HCT116 (cell line): ENCODE measurements at regions not wholly inside any gene's neighbourhood (a gene's known extent, or its start where the extent isn't known, plus 50 kb on each side); places are given as distances from the start of the nearest gene placed in this dataset.

Experiments used
- ATAC-seq: fragments of 200-7000 bp; cut with Tn5 transposase; 2 replicates; pipeline ENCODE4 v1.9.1; 2020; ENCODE audit warnings: mild to moderate bottlenecking, moderate library complexity
- BruUV-seq: library from RNA; stranded (reverse); fragments of 400-500 nt; replicated peaks from 2 replicates; lab custom pipeline; 2021; lab: Mats Ljungman, UMichigan
- CTCF ChIA-PET: fragments of 300-600 bp; sonication (Branson Sonifier 250); formaldehyde crosslinking; loops from one replicate; lab custom pipeline; 2021; ENCODE audit warnings: antibody characterized with exemption; lab: Charles Lee
- POLR2A ChIA-PET: fragments of 300-600, 350-600 bp; sonication (Branson Sonifier 250); formaldehyde crosslinking; loops from one replicate; lab custom pipeline; 2021; ENCODE audit warnings: antibody characterized with exemption; lab: Charles Lee
- RAD21 ChIA-PET, 2 experiments: fragments of 300-600 bp; sonication (Branson Sonifier 250); formaldehyde crosslinking; loops; one replicate each; lab custom pipeline; 2023; ENCODE audit warnings: low total read pairs in 2 of 2; ENCODE audit not compliant: uncharacterized antibody in 2 of 2, unreplicated experiment in 2 of 2, low non-redundant PET in 1 of 2; lab: Charles Lee
- DNase-seq: peaks from one replicate; pipeline ENCODE4 v3.0.0-alpha.2; 2010; ENCODE audit warnings: low read depth, low spot score
- H2AFZ ChIP-seq: fragments of 200-600 bp; shearing (Covaris generic), sonication (generic); 2 replicates; pipeline ENCODE4 v1.6.1; 2017; ENCODE audit warnings: low read depth, mixed run types, mixed read lengths, antibody characterized with exemption, low read length; ENCODE audit not compliant: poor library complexity, severe bottlenecking
- H3K27ac ChIP-seq: 2 replicates; pipeline ENCODE4 v1.5.1; 2012; ENCODE audit warnings: low read depth, low read length
- H3K27me3 ChIP-seq: fragments of 200-600 bp; sonication (generic); 2 replicates; pipeline ENCODE4 v1.6.1; 2016; ENCODE audit warnings: mixed run types, low read length, mixed read lengths; ENCODE audit not compliant: insufficient read depth
- H3K36me3 ChIP-seq, 2 experiments: fragments of 200-500 bp in 1 of 2; fragments of 200-600 bp in 1 of 2; sonication (Bioruptor generic) in 1 of 2; sonication (generic) in 1 of 2; 2 replicates each; pipeline versions ENCODE4 v1.5.1 to v1.6.1; 2014 to 2016; ENCODE audit warnings: low read length in 2 of 2, inconsistent platforms in 1 of 2, mixed read lengths in 1 of 2, mixed run types in 1 of 2; ENCODE audit not compliant: insufficient read depth in 2 of 2, control insufficient read depth in 1 of 2
- H3K4me1 ChIP-seq, 2 experiments: fragments of 200-600 bp in 1 of 2; sonication (generic) in 1 of 2; 2 replicates each; pipeline versions ENCODE4 v1.5.1 to v1.6.1; 2012 to 2017; ENCODE audit warnings: low read length in 2 of 2, inconsistent platforms in 1 of 2, mild to moderate bottlenecking in 1 of 2, mixed read lengths in 1 of 2, mixed run types in 1 of 2, moderate library complexity in 1 of 2; ENCODE audit not compliant: insufficient read depth in 2 of 2, control insufficient read depth in 1 of 2
- H3K4me2 ChIP-seq: fragments of 200-600 bp; sonication (generic); 2 replicates; pipeline ENCODE4 v1.6.1; 2017; ENCODE audit warnings: mixed run types, low read length, mixed read lengths
- H3K4me3 ChIP-seq, 2 experiments: fragments of 200-600 bp in 1 of 2; sonication (generic) in 1 of 2; replicated peaks in 1 of 2; 2 replicates each; pipeline ENCODE4 v1.5.1; 2011 to 2016; ENCODE audit warnings: low read length in 2 of 2, control low read depth in 1 of 2, low read depth in 1 of 2, mild to moderate bottlenecking in 1 of 2, mixed read lengths in 1 of 2, mixed run types in 1 of 2
- H3K79me2 ChIP-seq: fragments of 200-600 bp; sonication (generic); 2 replicates; pipeline ENCODE4 v1.6.1; 2017; ENCODE audit warnings: mild to moderate bottlenecking, mixed run types, low read length, moderate library complexity, mixed read lengths; ENCODE audit not compliant: insufficient read depth
- H3K9ac ChIP-seq: fragments of 200-600 bp; sonication (generic); 2 replicates; pipeline ENCODE4 v1.6.1; 2016; ENCODE audit warnings: low read length, mixed read lengths
- H3K9me2 ChIP-seq: fragments of 200-600 bp; sonication (generic), shearing (Covaris generic); 2 replicates; pipeline ENCODE4 v1.6.1; 2017; ENCODE audit warnings: mixed run types, mild to moderate bottlenecking, moderate library complexity; ENCODE audit not compliant: insufficient read depth
- H3K9me3 ChIP-seq, 2 experiments: fragments of 200-500 bp in 1 of 2; fragments of 200-600 bp in 1 of 2; sonication (Bioruptor generic) in 1 of 2; sonication (generic) in 1 of 2; 2 replicates each; pipeline ENCODE4 v1.6.1; 2014 to 2017; ENCODE audit warnings: low read length in 2 of 2, mixed read lengths in 2 of 2, inconsistent platforms in 1 of 2, low read depth in 1 of 2, mild to moderate bottlenecking in 1 of 2, mixed run types in 1 of 2, moderate library complexity in 1 of 2; ENCODE audit not compliant: control insufficient read depth in 1 of 2, insufficient read depth in 1 of 2
- H4K20me1 ChIP-seq: fragments of 200-600 bp; sonication (generic), shearing (Covaris generic); 2 replicates; pipeline ENCODE4 v1.6.1; 2017; ENCODE audit warnings: mixed run types, mild to moderate bottlenecking, moderate library complexity; ENCODE audit not compliant: insufficient read depth
- ATF3 ChIP-seq: IDR thresholded peaks from 2 replicates; pipeline ENCODE4 v1.6.1; 2012
- CTCF ChIP-seq, 3 experiments: fragments of 200-600 bp in 1 of 3; sonication (generic) in 1 of 3; IDR thresholded peaks in 2 of 3; conservative IDR thresholded peaks in 1 of 3; 2 replicates each; pipeline ENCODE4 v1.5.1; 2012 to 2017; ENCODE audit warnings: low read depth in 2 of 3, low read length in 2 of 3, antibody characterized with exemption in 1 of 3, borderline replicate concordance in 1 of 3, control low read depth in 1 of 3, mild to moderate bottlenecking in 1 of 3, mixed read lengths in 1 of 3, mixed run types in 1 of 3, moderate library complexity in 1 of 3; ENCODE audit not compliant: insufficient read depth in 1 of 3
- EZH2 ChIP-seq: fragments of 200-600 bp; sonication (generic); IDR thresholded peaks from 2 replicates; pipeline ENCODE4 v1.6.1; 2017; ENCODE audit warnings: antibody characterized with exemption, mixed run types
- POLR2A ChIP-seq: IDR thresholded peaks from 2 replicates; pipeline ENCODE4 v1.7.0; 2011; ENCODE audit warnings: borderline replicate concordance; ENCODE audit not compliant: insufficient read depth, insufficient read length; ENCODE audit errors: extremely low read depth
- RAD21 ChIP-seq: IDR thresholded peaks from 2 replicates; pipeline ENCODE4 v1.6.1; 2012; ENCODE audit warnings: low read depth, mild to moderate bottlenecking
- SP1 ChIP-seq: IDR thresholded peaks from 2 replicates; pipeline ENCODE4 v1.6.1; 2012; ENCODE audit warnings: low read depth
- SRF ChIP-seq: IDR thresholded peaks from 2 replicates; pipeline ENCODE4 v1.6.1; 2012; ENCODE audit warnings: low read depth
- intact Hi-C: fragments of 100-400 bp; cut with micrococcal nuclease; formaldehyde crosslinking; loops from 2 replicates; pipeline ENCODE4 v1.10.0; 2022

GRCh38 chr4:17322514-17322913, 189.4 kb downstream of the QDPR start:
- ChIA-PET RAD21 (no interaction called here), CTCF (interaction anchor here (1.1 to 2.8 kb wide), 2 partner anchors 9 to 406 kb away, joined by 3 to 9 read pairs; no protein-coding TSS in a partner anchor), POLR2A (no interaction called here)
- DNase-seq (no peak), ATAC-seq (no peak)
- H3K36me3 ChIP-seq = no peaks in the 10 kb centered on the region
- TF ChIP-seq EZH2 (no peak), CTCF (IDR thresholded peaks at IDR 0.05 in 2 of 3, conservative IDR thresholded peaks at IDR 0.05 in 1 of 3; ENCODE audit: borderline replicate concordance in 1 of 3, insufficient read depth in 1 of 3, low read depth in 2 of 3, low read length in 2 of 3) (no peak), RAD21 (no peak)
- no peaks in the 10 kb centered on the region for H3K9me3 ChIP-seq
- BruUV-seq = no TSS peak
- no peak overlapping the region for H3K4me2 ChIP-seq
- no peak overlapping the region for H3K9ac ChIP-seq
- H2AFZ ChIP-seq = no peak overlapping the region
- no peaks in the 10 kb centered on the region; a peak in 1 of 4 replicates for H3K4me1 ChIP-seq
- no peaks in the 10 kb centered on the region for H3K79me2 ChIP-seq
- H4K20me1 ChIP-seq = no peaks in the 10 kb centered on the region
- H3K9me2 ChIP-seq = no peaks in the 10 kb centered on the region
- no peak overlapping the region for H3K4me3 ChIP-seq
- peaks cover 9% of the 10 kb centered on the region; the same call in 1 of the 2 replicates for H3K27me3 ChIP-seq
- no peak overlapping the region for H3K27ac ChIP-seq
- intact Hi-C loops = loop anchor here (5.0 to 10.0 kb wide), 2 partner anchors 878 to 1030 kb away; no protein-coding TSS in a partner anchor

- no peak overlapping the region for H3K4me2 ChIP-seq
- no peak overlapping the region for H3K4me3 ChIP-seq
- no peak overlapping the region for H3K27ac ChIP-seq
- H3K79me2 ChIP-seq = no peaks in the 10 kb centered on the region
- CTCF ChIA-PET = no interaction called here
- no peaks in the 10 kb centered on the region; a peak in 1 of 4 replicates for H3K4me1 ChIP-seq
- no peaks in the 10 kb centered on the region for H3K36me3 ChIP-seq
- no peaks in the 10 kb centered on the region for H4K20me1 ChIP-seq
- ATAC-seq = no peak
- RAD21 ChIA-PET = interaction anchor here in 1 of 2 experiments (0.6 kb wide), 1 partner anchor 145 kb away, joined by 5 read pairs; no protein-coding TSS in a partner anchor
- intact Hi-C loops = loop anchor here (5.0 to 10.0 kb wide), 2 partner anchors 875 to 1028 kb away; no protein-coding TSS in a partner anchor
- no peaks in the 10 kb centered on the region for H3K9me3 ChIP-seq
- peaks cover 24% of the 10 kb centered on the region for H3K27me3 ChIP-seq
- TF ChIP-seq ATF3 (no peak), POLR2A (no peak), SP1 (no peak), SRF (no peak)
- no peak overlapping the region for H3K9ac ChIP-seq
- no peak overlapping the region for H2AFZ ChIP-seq
- no peak for DNase-seq
- no TSS peak for BruUV-seq
- POLR2A ChIA-PET = no interaction called here
- no peaks in the 10 kb centered on the region for H3K9me2 ChIP-seq
Measured at GRCh38 chr4:17320046-17320445, 191.8 kb downstream of the QDPR start.
